ENCODE measurements at regions not wholly inside any gene's neighbourhood (a gene's known extent, or its start where the extent isn't known, plus 50 kb on each side); places are given as distances from the start of the nearest gene placed in this dataset.

DNA sequence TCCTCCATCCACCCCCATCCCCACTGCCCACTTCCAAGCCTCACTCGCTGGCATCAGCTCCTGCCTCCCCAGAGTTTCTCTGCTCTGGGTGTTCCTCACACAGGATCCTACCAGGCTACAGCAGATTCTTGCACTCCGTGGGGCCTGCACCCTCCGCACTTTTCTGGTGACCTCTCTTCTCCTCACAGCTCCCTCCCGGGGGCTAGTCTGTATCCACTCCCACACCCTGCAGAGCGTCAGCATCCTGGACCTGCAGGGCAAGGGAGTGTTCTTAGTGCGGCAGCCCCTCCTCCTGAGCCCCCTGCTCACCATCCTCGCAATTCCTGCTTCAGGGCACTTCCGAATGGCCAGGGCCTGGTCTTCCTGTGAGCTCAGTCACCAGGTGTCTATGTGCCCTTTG is 224.2 kb downstream of the DLL1 start:
- DNase-seq (ENCODE audit: low read depth): no peak
- H3K4me3 ChIP-seq (replicated peaks; ENCODE audit: low read depth, low read length): no peak overlapping the region
- TF ChIP-seq, protein P1, sequence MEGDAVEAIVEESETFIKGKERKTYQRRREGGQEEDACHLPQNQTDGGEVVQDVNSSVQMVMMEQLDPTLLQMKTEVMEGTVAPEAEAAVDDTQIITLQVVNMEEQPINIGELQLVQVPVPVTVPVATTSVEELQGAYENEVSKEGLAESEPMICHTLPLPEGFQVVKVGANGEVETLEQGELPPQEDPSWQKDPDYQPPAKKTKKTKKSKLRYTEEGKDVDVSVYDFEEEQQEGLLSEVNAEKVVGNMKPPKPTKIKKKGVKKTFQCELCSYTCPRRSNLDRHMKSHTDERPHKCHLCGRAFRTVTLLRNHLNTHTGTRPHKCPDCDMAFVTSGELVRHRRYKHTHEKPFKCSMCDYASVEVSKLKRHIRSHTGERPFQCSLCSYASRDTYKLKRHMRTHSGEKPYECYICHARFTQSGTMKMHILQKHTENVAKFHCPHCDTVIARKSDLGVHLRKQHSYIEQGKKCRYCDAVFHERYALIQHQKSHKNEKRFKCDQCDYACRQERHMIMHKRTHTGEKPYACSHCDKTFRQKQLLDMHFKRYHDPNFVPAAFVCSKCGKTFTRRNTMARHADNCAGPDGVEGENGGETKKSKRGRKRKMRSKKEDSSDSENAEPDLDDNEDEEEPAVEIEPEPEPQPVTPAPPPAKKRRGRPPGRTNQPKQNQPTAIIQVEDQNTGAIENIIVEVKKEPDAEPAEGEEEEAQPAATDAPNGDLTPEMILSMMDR (IDR thresholded peaks at IDR 0.05; ENCODE audit: low read length, missing control alignments): no peak

DNA sequence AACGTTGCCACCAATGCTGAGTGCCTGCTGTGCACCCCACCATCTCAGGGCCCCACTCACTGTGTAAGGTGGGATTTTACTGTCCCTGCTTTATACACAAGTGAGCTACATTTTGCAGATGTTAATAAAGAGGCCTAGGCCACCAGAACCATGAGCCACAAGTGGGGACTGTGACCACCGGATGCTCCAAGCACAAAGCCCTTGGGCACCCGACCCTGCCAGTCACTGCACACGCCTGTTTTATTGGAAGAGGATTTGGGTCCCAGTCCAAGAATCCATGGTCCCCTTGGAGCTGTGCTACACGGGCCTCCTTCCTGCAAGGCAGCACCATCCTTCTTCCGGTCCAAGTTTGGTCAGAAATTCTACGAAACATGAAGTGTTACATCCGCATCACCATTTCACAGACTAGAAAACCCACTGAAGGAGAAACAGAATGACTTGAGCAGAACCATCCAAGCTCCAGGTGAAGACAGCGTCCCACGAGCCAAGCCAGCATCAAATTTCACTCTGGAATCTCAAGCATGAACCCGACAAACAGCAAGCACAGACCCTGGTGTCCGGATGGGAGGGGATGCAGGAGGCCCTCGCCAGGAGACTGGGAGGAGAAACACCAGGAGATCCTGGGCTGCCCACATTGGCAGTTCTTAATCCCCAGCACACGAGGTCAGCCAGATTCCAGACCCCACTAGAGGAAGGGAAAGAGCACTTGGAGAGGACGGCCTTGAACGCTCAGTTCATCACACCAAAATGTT is 226.9 kb downstream of the DLL1 start:
- no peak overlapping the region for H3K4me3 ChIP-seq (replicated peaks; ENCODE audit: low read depth, low read length)
- TF ChIP-seq, protein P1 (IDR thresholded peaks at IDR 0.05; ENCODE audit: low read length, missing control alignments): no peak
- no peak for DNase-seq (ENCODE audit: low read depth)

DNA sequence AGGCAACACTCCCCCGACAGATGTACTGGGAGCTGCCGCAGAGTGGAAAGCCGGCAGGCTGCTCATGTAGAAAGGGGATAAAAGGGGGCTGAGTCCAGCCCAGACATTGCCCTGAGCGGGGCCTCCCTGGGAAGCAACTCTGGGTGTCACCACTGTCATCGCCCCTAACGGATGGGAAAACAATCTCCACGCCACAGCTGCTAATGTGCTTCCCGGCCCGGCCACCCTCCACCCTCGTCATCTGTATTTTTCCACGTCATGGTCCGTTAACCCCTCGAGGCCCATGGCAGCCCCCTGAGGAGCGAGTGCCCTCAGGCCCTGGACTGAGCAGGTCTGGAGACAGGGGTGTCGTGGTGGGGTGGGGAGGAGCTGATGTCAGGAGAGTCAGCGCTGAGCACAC is 227.4 kb downstream of the DLL1 start:
- TF ChIP-seq, protein P1 (IDR thresholded peaks at IDR 0.05; ENCODE audit: low read length, missing control alignments): no peak
- no peak for DNase-seq (ENCODE audit: low read depth)
- no peak overlapping the region for H3K4me3 ChIP-seq (replicated peaks; ENCODE audit: low read depth, low read length)

DNA sequence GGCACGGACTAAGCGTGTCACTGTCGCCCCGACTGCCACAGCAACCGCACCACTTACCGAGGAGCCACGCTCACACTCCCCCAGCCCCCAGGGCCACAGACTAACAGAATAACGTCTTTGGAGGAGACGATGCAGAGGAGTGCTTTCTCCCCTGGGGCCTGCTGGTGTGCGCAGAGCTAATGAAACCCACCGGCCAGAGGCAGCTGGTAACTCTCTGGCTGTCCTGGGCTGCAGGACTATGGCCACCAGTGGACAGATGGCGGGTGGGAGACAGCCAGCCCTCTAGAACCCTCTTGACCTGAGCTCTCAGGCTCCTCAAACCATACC is 228.0 kb downstream of the DLL1 start:
- H3K4me3 ChIP-seq (replicated peaks; ENCODE audit: low read depth, low read length): no peak overlapping the region
- DNase-seq (ENCODE audit: low read depth): no peak
- TF ChIP-seq, protein P1 (IDR thresholded peaks at IDR 0.05; ENCODE audit: low read length, missing control alignments): no peak

DNA sequence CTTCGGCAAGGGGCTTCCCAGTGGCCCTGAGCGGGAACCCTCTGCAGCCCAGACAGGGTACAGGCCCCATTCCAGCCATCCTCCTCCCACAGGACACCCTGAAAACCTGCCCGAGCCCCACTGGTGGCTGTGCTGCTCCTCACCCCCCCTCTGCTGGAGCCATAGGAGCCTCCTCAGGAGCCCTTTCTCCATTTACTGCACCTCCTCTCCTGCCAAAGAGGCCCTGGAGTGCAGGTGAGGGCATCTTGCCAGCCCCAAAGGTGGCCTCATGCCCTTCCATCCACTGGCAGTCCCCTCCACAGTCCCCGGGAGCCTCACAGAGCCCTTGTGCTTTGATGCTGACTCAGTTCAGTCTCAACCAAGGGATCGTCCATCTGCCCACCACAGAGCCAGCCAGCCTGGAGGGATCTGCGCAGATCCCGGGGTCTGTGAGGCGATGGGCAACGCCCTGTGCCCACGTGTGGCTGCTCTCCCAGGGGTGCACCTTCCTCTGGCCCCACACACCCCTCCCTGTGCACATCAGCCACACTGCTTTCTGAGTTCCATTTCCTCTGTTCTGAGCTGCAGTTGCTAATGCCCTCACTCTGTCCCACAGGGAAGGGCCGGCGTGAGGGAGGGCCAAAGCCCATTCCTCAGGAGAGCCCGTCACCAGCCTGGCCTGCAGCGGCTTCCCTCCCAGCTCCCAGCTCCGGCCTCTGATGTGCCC is 228.5 kb downstream of the DLL1 start:
- H3K4me3 ChIP-seq (replicated peaks; ENCODE audit: low read depth, low read length): no peak overlapping the region
- DNase-seq (ENCODE audit: low read depth): no peak
- TF ChIP-seq, protein P1 (IDR thresholded peaks at IDR 0.05; ENCODE audit: low read length, missing control alignments): no peak

DNA sequence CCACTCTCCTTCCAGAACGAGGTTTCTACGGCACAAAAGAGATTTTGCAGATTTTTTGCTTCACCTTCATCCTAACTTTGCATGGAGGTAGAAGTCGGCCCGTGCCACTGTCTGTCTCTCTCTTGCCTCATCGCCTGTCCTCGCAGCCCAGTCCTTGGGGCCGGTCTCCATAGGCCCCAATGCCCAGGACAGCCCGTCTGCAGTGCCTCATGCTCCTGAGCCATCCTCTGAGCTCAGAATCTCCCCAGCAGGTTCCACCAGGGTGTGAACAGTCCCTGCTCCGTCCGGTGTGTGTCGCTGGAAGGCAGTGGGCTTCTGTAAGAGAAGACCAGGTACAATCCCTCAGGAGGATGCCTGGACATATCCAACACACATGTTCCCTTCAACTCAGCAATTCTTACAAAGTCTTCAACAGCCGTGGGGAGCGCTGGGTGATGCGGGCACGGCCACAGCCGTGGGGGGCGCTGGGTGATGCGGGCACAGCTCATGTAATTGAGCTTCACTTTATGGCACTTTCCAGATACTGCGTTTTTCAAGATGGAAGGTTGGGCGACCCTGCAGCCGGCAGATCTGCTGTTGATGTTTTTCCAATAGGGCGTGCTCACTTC is 231.9 kb downstream of the DLL1 start:
- H3K4me3 ChIP-seq (replicated peaks; ENCODE audit: low read depth, low read length): no peak overlapping the region
- TF ChIP-seq, protein P1 (IDR thresholded peaks at IDR 0.05; ENCODE audit: low read length, missing control alignments): no peak
- DNase-seq (ENCODE audit: low read depth): no peak

All from fibroblast of pulmonary artery (primary cell).